ENCODE measurements at regions not wholly inside any gene's neighbourhood (a gene's known extent, or its start where the extent isn't known, plus 50 kb on each side); places are given as distances from the start of the nearest gene placed in this dataset.

- Histone ChIP-seq H3K9me3 (ENCODE audit: control extremely low read depth in 1 of 3, control insufficient read depth in 2 of 3, insufficient read depth in 1 of 3, low read length in 2 of 3) (peaks cover 10 to 33% (median 17%) of the 10 kb centered on the region in 3 donors), H3K4me3 (ENCODE audit: control extremely low read depth in 1 of 5, extremely low read depth in 1 of 5, insufficient read depth in 1 of 5, low read depth in 2 of 5, low read length in 4 of 5) (no peak overlapping the region), H3K27me3 (replicated peaks in 1 of 4; ENCODE audit: control extremely low read depth in 1 of 4, control insufficient read depth in 3 of 4, insufficient read depth in 4 of 4, low read length in 3 of 4) (no peaks in the 10 kb centered on the region), H3K27ac (ENCODE audit: low read length in 2 of 2) (no peak overlapping the region), H3K9ac (ENCODE audit: low read length) (no peak overlapping the region), H3K4me2 (replicated peaks; ENCODE audit: low read depth, low read length, poor library complexity, severe bottlenecking) (no peak overlapping the region), H3K36me3 (replicated peaks in 1 of 2; ENCODE audit: control extremely low read depth in 1 of 2, control insufficient read depth in 1 of 2, extremely low read depth in 1 of 2, insufficient read depth in 2 of 2, low read length in 1 of 2) (no peaks in the 10 kb centered on the region), H4K20me1 (ENCODE audit: control insufficient read depth, insufficient read depth, low read length, poor library complexity, severe bottlenecking) (no peaks in the 10 kb centered on the region), H2AFZ (ENCODE audit: insufficient read depth, low read depth, low read length, poor library complexity, severe bottlenecking) (no peak overlapping the region), H3K4me1 (ENCODE audit: control insufficient read depth in 2 of 2, insufficient read depth in 2 of 2, low read length in 2 of 2) (peaks cover 11 to 15% of the 10 kb centered on the region in 2 donors), H3K79me2 (ENCODE audit: control insufficient read depth, insufficient read depth, low read length) (no peaks in the 10 kb centered on the region)
- 100% methylated on average over 1 of the region's 3 CpGs for WGBS (ENCODE audit: insufficient coverage)
- no peak for DNase-seq
- no peaks in the 10 kb centered on the region for H3K27me3 Mint-ChIP-seq
- intact Hi-C loops (cut with micrococcal nuclease) = no loop called here
- H3K4me1 Mint-ChIP-seq = peaks cover 19% of the 10 kb centered on the region
- no peak overlapping the region for H3K4me3 Mint-ChIP-seq
- no peak overlapping the region for H3K27ac Mint-ChIP-seq
- no peak for ATAC-seq (ENCODE audit: low read depth)
- ChIA-PET CTCF (no interaction called here), POLR2A (no interaction called here)
- peaks cover 15% of the 10 kb centered on the region for H3K9me3 Mint-ChIP-seq (ENCODE audit: insufficient read depth)
- TF ChIP-seq CTCF (IDR thresholded peaks at IDR 0.05) (no peak), EZH2 (IDR thresholded peaks at IDR 0.05; ENCODE audit: borderline replicate concordance, insufficient read depth, low read depth, low read length, poor library complexity, severe bottlenecking) (no peak)
Observed at GRCh38 chr6:88502391-88502790, 336.2 kb upstream of the CNR1 start.

GRCh38 chr6:88499845-88500699 is 333.9 kb upstream of the CNR1 start:
- H3K4me1 ChIP-seq (ENCODE audit: control insufficient read depth in 2 of 2, insufficient read depth in 2 of 2, low read length in 2 of 2) = peaks cover 11 to 16% of the 10 kb centered on the region in 2 donors
- TF ChIP-seq EZH2 (IDR thresholded peaks at IDR 0.05; ENCODE audit: borderline replicate concordance, insufficient read depth, low read depth, low read length, poor library complexity, severe bottlenecking) (no peak), CTCF (IDR thresholded peaks at IDR 0.05) (no peak)
- 50% methylated on average over 4 of the region's 7 CpGs for WGBS (ENCODE audit: insufficient coverage)
- DNase-seq = peak; percentile 32
- H2AFZ ChIP-seq (ENCODE audit: insufficient read depth, low read depth, low read length, poor library complexity, severe bottlenecking) = peak overlapping the region; percentile 18
- H3K27me3 Mint-ChIP-seq = no peaks in the 10 kb centered on the region
- peak overlapping the region; percentile 61 for H3K4me3 Mint-ChIP-seq
- no peaks in the 10 kb centered on the region for H3K79me2 ChIP-seq (ENCODE audit: control insufficient read depth, insufficient read depth, low read length)
- peak overlapping the region; percentile 18 for H3K4me2 ChIP-seq (replicated peaks; ENCODE audit: low read depth, low read length, poor library complexity, severe bottlenecking)
- H3K4me1 Mint-ChIP-seq = peaks cover 23% of the 10 kb centered on the region
- H3K36me3 ChIP-seq (replicated peaks in 1 of 2; ENCODE audit: control extremely low read depth in 1 of 2, control insufficient read depth in 1 of 2, extremely low read depth in 1 of 2, insufficient read depth in 2 of 2, low read length in 1 of 2) = no peaks in the 10 kb centered on the region
- H3K9ac ChIP-seq (ENCODE audit: low read length) = no peak overlapping the region
- H3K4me3 ChIP-seq (ENCODE audit: control extremely low read depth in 1 of 5, extremely low read depth in 1 of 5, insufficient read depth in 1 of 5, low read depth in 2 of 5, low read length in 4 of 5) = no peak overlapping the region
- ATAC-seq (ENCODE audit: low read depth) = no peak
- peak overlapping the region; percentile 28 for H3K27ac Mint-ChIP-seq
- H3K9me3 Mint-ChIP-seq (ENCODE audit: insufficient read depth) = peaks cover 9% of the 10 kb centered on the region
- H3K9me3 ChIP-seq (ENCODE audit: control extremely low read depth in 1 of 3, control insufficient read depth in 2 of 3, insufficient read depth in 1 of 3, low read length in 2 of 3) = peaks cover 12 to 35% (median 19%) of the 10 kb centered on the region in 3 donors
- ChIA-PET POLR2A (no interaction called here), CTCF (no interaction called here)
- H3K27ac ChIP-seq (ENCODE audit: low read length in 2 of 2) = no peak overlapping the region
- intact Hi-C loops (cut with micrococcal nuclease) = no loop called here
- no peaks in the 10 kb centered on the region for H4K20me1 ChIP-seq (ENCODE audit: control insufficient read depth, insufficient read depth, low read length, poor library complexity, severe bottlenecking)
- H3K27me3 ChIP-seq (replicated peaks in 1 of 4; ENCODE audit: control extremely low read depth in 1 of 4, control insufficient read depth in 3 of 4, insufficient read depth in 4 of 4, low read length in 3 of 4) = no peaks in the 10 kb centered on the region

Measured in B cell (primary cell).